HG03342 (cell line): ENCODE measurements at regions not wholly inside any gene's neighbourhood (a gene's known extent, or its start where the extent isn't known, plus 50 kb on each side); places are given as distances from the start of the nearest gene placed in this dataset.
A peak's percentile ranks its signal among the peaks of the same experiment; 100 is the strongest.

ENCODE experiments used
- ATAC-seq: cut with Tn5 transposase; IDR thresholded peaks from one replicate; pipeline ENCODE4 v1.9.1; 2021; ENCODE audit warnings: mild to moderate bottlenecking, moderate library complexity; ENCODE audit not compliant: unreplicated experiment

- ATAC-seq = no peak
These were observed 96.7 kb upstream of the ARAP3 start for GRCh38 chr5:141778683-141779082.

- no peak for ATAC-seq
These were observed 96.2 kb upstream of the ARAP3 start for GRCh38 chr5:141778206-141778605.

- no peak for ATAC-seq
These were observed 95.7 kb upstream of the ARAP3 start for GRCh38 chr5:141777711-141778110.

GRCh38 chr5:141777130-141777529, 95.1 kb upstream of the ARAP3 start:
- no peak for ATAC-seq

DNA sequence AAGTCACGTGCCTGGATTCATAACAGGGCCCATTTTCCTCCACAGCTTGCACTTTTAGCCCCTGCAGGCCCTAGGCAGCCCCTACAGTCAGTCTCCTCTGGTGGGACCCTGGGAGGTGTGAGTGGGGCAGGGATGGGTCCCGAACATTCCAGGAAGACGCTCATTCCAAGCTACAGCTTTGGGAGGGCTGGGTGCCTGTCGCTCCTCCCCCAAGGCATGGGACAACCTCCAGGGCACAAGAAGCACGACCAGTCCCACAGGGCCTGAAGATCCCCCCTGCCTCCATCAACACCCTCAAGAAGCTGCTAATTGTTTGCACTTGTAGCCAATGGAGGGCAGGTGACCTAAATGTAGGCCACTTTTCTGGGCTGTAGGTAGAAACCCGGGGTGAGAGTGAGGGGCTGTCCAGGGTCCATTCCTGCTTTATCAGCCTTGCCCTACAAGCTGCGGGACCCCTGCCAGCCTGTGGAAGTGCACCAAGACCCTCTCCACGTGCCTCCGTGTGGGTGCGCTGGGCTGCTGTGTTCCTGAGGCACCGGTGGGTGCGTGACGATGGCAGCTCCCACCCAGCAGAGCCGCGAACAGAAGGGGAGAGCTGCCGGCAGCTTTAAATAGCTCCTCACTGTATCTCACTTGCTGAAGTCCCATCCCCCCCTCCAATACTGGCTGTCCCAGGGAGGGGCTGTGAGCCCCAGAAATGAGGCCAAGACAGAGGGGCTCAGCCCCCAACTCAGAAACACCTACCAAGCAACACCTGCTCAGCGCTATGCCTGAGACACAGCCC, 91.9 kb upstream of the ARAP3 start:
- no peak for ATAC-seq

DNA sequence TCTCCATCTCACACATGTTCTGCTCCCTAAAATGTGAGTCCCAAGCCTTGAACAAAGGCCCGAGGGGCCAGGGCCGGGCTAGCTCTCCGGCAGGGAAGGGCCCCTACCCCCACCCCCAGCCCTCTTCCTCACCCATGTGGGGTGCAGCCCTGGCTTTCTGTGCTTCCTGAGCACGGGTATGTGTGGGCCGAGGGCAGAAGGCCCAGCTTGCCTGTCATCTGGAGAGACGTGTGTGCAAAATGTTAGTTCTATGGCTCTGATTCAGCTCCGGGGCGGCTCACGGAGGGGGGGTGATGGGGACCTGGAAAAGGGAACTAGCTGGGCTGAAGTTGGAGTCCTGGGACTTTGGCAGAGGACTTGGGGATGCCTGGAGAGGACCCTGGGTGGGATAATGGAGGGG, 90.3 kb upstream of the ARAP3 start:
- no peak for ATAC-seq

- no peak for ATAC-seq
These were observed 89.5 kb upstream of the ARAP3 start for GRCh38 chr5:141771562-141771961.

- no peak for ATAC-seq
These were observed 89.0 kb upstream of the ARAP3 start for GRCh38 chr5:141771031-141771430.

DNA sequence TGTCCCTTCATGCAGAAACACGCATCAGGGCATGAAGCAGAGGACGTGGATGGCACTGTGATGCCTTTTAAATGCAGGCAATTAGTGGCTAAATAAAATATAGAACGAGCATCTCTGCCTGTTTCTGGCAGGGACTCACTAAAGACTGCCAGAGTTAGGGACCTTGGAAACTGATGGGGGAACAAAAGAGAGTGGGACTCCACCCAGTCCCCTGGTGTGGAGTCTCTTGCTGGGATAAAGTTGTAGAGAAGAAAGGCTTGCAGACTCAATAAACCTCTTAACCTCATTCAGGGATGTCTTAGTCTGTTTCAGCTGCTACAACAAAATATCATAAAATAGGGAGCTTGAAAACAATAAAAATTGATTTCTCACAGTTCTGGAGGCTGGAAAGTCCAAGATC, 87.6 kb upstream of the ARAP3 start:
- no peak for ATAC-seq

- no peak for ATAC-seq
These were observed 85.6 kb upstream of the ARAP3 start for GRCh38 chr5:141767671-141768070.

DNA sequence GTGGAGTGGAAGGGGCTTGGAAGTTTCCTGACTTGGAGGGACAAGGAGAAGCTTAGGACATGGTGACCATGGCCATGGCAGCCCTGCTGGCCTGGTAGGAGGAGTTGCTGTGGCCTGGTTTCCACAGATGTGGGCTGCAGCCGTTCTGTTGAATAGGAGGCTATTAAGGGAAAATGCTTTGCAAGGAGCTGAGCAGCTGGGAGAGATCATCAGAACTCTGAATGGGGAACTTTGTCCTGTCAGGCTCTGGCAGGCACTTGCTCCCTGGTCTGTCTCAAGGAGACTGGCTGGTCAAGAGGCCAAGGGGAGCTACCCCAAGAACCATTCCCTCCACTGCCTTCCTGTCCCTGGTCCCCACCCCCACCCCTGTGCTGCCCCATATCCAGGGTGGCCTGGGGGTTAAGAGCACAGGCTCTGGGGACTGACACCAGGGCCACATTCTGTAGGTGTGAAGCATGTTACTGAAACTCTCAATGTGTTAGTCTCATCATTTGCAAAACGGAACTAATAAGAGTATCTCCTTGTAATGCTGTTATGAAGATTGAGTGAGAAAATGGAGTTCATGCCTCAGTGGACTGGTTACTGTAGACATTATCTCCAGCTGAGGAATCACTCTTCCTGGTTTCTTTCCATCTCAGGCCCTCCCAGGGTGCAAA, 84.0 kb upstream of the ARAP3 start:
- no peak for ATAC-seq

DNA sequence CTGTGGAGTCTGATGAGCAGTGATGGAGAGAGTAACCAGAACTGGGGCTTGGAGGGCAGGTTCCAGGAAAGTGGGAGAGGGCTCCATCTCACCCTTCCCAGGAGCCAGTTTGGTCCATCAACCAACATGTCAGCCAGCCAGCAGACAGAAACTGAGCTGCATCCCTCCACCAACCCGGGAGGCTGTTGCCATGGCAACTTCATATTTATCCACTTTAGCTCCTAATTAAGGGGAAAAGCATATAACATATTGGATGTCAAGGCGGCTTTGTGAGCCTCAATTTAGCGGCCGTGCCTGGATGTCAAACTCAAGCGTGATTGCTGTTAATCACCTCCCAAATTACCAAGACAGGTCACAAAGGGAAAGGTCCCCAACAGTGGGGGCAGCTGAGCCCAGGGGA, 81.5 kb upstream of the ARAP3 start:
- no peak for ATAC-seq

GRCh38 chr5:141762790-141763368, 80.8 kb upstream of the ARAP3 start:
- ATAC-seq = peak; percentile 71

GRCh38 chr5:141762316-141762715, 80.3 kb upstream of the ARAP3 start:
- ATAC-seq = no peak

GRCh38 chr5:141760753-141761152, 78.7 kb upstream of the ARAP3 start:
- no peak for ATAC-seq

DNA sequence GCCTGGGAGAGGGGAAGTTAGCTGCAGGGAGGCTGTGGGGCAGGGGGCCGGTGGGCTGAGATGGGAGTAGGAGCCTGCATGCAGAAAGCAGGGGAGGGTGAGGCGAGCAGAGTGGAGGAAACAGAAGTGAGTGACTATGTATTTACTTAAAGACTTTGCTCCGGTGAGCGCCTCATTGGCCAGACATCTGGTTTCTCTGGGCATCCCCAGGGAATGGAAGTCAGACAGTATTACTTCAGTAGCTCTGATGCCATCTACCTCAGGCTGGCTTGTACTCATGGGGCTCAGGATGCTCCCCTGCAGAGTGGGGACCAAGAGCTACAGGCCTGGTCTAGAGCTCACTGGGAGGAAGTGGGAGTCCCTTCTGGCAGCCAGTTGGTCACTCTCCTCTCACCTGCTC, 78.2 kb upstream of the ARAP3 start:
- no peak for ATAC-seq

GRCh38 chr5:141758310-141758998, 76.4 kb upstream of the ARAP3 start:
- no peak for ATAC-seq

DNA sequence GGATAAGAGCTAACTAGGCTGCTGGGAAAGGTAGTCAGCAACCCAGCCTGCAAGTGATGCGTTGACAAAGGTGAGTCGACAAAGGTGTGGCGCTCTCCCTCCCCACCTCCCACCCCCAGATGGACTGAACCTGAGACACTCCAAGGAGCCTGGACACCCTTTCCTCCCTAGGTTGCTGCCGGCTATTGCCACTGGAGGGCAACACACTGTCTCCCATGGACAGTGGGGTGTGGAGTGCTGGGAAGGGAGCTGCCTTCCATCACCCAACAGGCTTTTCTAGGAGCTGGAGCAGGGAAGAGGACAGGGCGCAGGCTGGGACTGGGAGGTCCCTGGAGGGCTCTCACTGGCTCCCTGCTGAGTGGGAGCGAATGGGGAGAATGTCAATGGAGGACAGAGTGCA, 75.4 kb upstream of the ARAP3 start:
- ATAC-seq = no peak

DNA sequence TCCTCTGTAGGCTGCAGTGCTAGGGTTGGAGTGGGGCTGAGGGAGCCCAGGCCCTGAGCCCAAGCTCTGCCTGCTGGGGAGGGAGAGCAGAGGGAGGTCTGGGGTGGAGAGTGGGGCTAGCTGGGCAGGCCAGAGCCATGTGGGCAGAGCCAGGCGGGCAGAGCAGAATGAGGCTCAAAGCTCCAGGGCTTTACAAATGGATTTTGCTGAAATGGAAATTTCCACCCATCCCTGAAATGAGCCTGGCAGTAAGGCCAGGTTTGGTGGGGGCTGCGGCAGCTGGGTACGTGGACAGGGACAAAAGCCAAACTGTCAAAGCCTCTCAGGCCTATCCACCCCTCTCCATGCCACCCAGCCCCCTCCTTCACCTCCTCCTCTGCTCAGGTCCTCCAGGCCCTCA, 74.2 kb upstream of the ARAP3 start:
- no peak for ATAC-seq

DNA sequence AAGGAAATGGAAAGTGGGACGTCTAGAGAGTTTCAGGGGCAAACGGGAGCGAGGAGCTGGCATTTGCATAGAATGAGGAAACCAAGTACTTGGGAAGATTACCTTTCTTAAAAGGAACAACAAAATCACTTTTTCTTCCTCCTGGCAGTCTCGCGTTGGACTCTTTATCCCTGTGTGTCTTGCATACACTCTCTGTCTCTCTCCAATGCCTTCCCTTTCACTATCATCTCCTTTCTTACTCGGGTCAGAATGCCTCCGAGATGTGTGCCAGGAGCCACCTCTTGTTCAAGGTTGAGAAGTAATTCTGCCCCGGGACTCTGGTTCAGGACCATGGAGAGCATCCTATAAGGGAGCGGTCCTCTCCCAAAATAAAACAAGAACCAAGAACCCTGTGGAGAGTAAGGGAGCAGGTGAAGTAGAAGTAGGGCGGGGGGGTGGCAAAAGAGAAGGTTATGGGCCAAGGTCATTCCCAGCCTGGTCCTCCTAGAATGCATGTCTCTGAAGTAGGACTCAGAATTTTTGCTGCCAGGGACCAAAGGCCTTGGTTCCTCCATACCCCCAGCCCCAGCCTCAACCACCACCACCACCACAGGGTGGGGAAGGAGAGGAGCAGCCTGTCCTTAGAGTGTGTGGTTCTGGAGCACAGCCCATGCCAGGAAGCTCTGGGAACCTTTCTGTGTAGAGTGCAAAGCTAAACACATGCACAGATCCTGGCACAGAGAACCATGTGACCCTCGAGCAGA, 72.1 kb upstream of the ARAP3 start:
- no peak for ATAC-seq
